ENCODE measurements at regions not wholly inside any gene's neighbourhood (a gene's known extent, or its start where the extent isn't known, plus 50 kb on each side); places are given as distances from the start of the nearest gene placed in this dataset.

GRCh38 chr14:53501361-53502211 is 348.5 kb upstream of the DDHD1 start:
- DNase-seq: no peak

- no peak for DNase-seq
Observed at GRCh38 chr14:53500191-53500590, 347.1 kb upstream of the DDHD1 start.

- DNase-seq: no peak
Observed at GRCh38 chr14:53496668-53497067, 343.5 kb upstream of the DDHD1 start.

GRCh38 chr14:53495846-53496343 is 342.8 kb upstream of the DDHD1 start:
- DNase-seq: no peak

- no peak for DNase-seq
Observed at GRCh38 chr14:53494587-53494986, 341.5 kb upstream of the DDHD1 start.

- DNase-seq: no peak
Observed at GRCh38 chr14:53493860-53494259, 340.7 kb upstream of the DDHD1 start.

- no peak for DNase-seq
Observed at GRCh38 chr14:53493320-53493719, 340.2 kb upstream of the DDHD1 start.

GRCh38 chr14:53491884-53492277 is 338.8 kb upstream of the DDHD1 start:
- no peak for DNase-seq

- DNase-seq: no peak
Observed at GRCh38 chr14:53491256-53491883, 338.2 kb upstream of the DDHD1 start.

- DNase-seq: no peak
Observed at GRCh38 chr14:53478174-53478573, 325.1 kb upstream of the DDHD1 start.

- DNase-seq: no peak
Observed at GRCh38 chr14:53473480-53473879, 320.4 kb upstream of the DDHD1 start.

- no peak for DNase-seq
Observed at GRCh38 chr14:53472306-53472705, 319.2 kb upstream of the DDHD1 start.

- no peak for DNase-seq
Observed at GRCh38 chr14:53470351-53471043, 317.4 kb upstream of the DDHD1 start.

- DNase-seq: no peak
Observed at GRCh38 chr14:53468876-53469275, 315.8 kb upstream of the DDHD1 start.

GRCh38 chr14:53464376-53464775 is 311.3 kb upstream of the DDHD1 start:
- no peak for DNase-seq

GRCh38 chr14:53462931-53463778 is 310.0 kb upstream of the DDHD1 start:
- DNase-seq: no peak

GRCh38 chr14:53461858-53462257 is 308.7 kb upstream of the DDHD1 start:
- DNase-seq: no peak

GRCh38 chr14:53460544-53460943 is 307.4 kb upstream of the DDHD1 start:
- no peak for DNase-seq

GRCh38 chr14:53458368-53458814 is 305.3 kb upstream of the DDHD1 start:
- no peak for DNase-seq

- DNase-seq: no peak
Observed at GRCh38 chr14:53456931-53457330, 303.8 kb upstream of the DDHD1 start.

GRCh38 chr14:53452005-53452673 is 299.0 kb upstream of the DDHD1 start:
- no peak for DNase-seq

GRCh38 chr14:53450871-53451270 is 297.7 kb upstream of the DDHD1 start:
- no peak for DNase-seq

Measured in CD4-positive, alpha-beta T cell treated with Interleukin-15 for 1 hour (primary cell).